ENCODE measurements at regions not wholly inside any gene's neighbourhood (a gene's known extent, or its start where the extent isn't known, plus 50 kb on each side); places are given as distances from the start of the nearest gene placed in this dataset.

GRCh38 chr18:7370802-7371201, 139.9 kb downstream of the LRRC30 start:
- Histone ChIP-seq H2AFZ (ENCODE audit: control insufficient read depth, low read depth, low read length) (no peak overlapping the region), H3K27me3 (replicated peaks in 1 of 2; ENCODE audit: control insufficient read depth in 2 of 2, insufficient read depth in 2 of 2, low read length in 1 of 2) (no peaks in the 10 kb centered on the region), H3K4me2 (ENCODE audit: control insufficient read depth, insufficient read depth) (no peak overlapping the region), H3K9me3 (replicated peaks; ENCODE audit: control insufficient read depth, insufficient read depth, low read length) (no peaks in the 10 kb centered on the region; the same call in 2 of the 3 replicates), H3K79me2 (ENCODE audit: control insufficient read depth, insufficient read depth, low read length) (no peaks in the 10 kb centered on the region), H3K9ac (ENCODE audit: control insufficient read depth, insufficient read depth, low read length) (no peak overlapping the region), H3K27ac (ENCODE audit: control insufficient read depth, insufficient read depth) (no peak overlapping the region), H3K36me3 (ENCODE audit: control insufficient read depth in 2 of 2, insufficient read depth in 2 of 2, low read length in 1 of 2) (no peaks in the 10 kb centered on the region), H4K20me1 (ENCODE audit: control insufficient read depth, insufficient read depth) (no peaks in the 10 kb centered on the region), H3K4me3 (no peak overlapping the region), H3K4me1 (ENCODE audit: control insufficient read depth, insufficient read depth, low read length) (no peaks in the 10 kb centered on the region)
- no peak for ATAC-seq
- DNase-seq (ENCODE audit: low read depth, low spot score): no peak
- ChIA-PET SMC1A (ENCODE audit: uncharacterized antibody, unreplicated experiment) (no interaction called here), RAD21 (ENCODE audit: unreplicated experiment) (no interaction called here), CTCF (no interaction called here), POLR2A (no interaction called here)
- in situ Hi-C loops (cut with MboI) (no loop called here), intact Hi-C loops (cut with micrococcal nuclease; ENCODE audit: unreplicated experiment) (no loop called here)
- no peak for FAIRE-seq
- no peak for TF ChIP-seq GABPA (IDR thresholded peaks at IDR 0.05; ENCODE audit: low read depth)
- TF ChIP-seq PAX5 (IDR thresholded peaks at IDR 0.05; ENCODE audit: borderline replicate concordance, low read depth, low read length): no peak
- TF ChIP-seq BMI1 (IDR thresholded peaks at IDR 0.05; ENCODE audit: borderline replicate concordance): no peak
- no peak for TF ChIP-seq ATF3 (IDR thresholded peaks at IDR 0.05; ENCODE audit: borderline replicate concordance, extremely low read depth, low read depth, low read length)
- TF ChIP-seq YBX1 (IDR thresholded peaks at IDR 0.05): no peak
- TF ChIP-seq CREM (IDR thresholded peaks at IDR 0.05; ENCODE audit: low read depth): no peak
- no peak for TF ChIP-seq ZBTB40 (IDR thresholded peaks at IDR 0.05; ENCODE audit: borderline replicate concordance)
- TF ChIP-seq ETV6 (conservative IDR thresholded peaks at IDR 0.05 in 1 of 2, IDR thresholded peaks at IDR 0.05 in 1 of 2; ENCODE audit: borderline replicate concordance in 1 of 2, low read depth in 1 of 2): no peak
- TF ChIP-seq SUZ12 (IDR thresholded peaks at IDR 0.05; ENCODE audit: unreplicated experiment): no peak
- TF ChIP-seq PAX8 (IDR thresholded peaks at IDR 0.05): no peak
- no peak for TF ChIP-seq MYB (IDR thresholded peaks at IDR 0.05; ENCODE audit: borderline replicate concordance, low read depth, low read length)
- TF ChIP-seq MAX (IDR thresholded peaks at IDR 0.05; ENCODE audit: low read depth, low read length): no peak
- no peak for TF ChIP-seq EGR1 (IDR thresholded peaks at IDR 0.05; ENCODE audit: borderline replicate concordance in 1 of 2, low read depth in 2 of 2, low read length in 2 of 2)
- TF ChIP-seq ZNF207 (IDR thresholded peaks at IDR 0.05; ENCODE audit: borderline replicate concordance): no peak
- TF ChIP-seq LARP7 (IDR thresholded peaks at IDR 0.05): no peak
- TF ChIP-seq SUPT20H (IDR thresholded peaks at IDR 0.05; ENCODE audit: borderline replicate concordance, control insufficient read depth, low read depth, low read length): no peak
- TF ChIP-seq JUND (IDR thresholded peaks at IDR 0.05; ENCODE audit: low read depth, low read length): no peak
- no TSS peak for BruUV-seq (replicated peaks)
- 24% methylated on average over 11 of the region's 11 CpGs for WGBS (ENCODE audit: insufficient coverage, insufficient replicate concordance, low lambda C conversion rate, missing lambda C conversion rate)
